GM10266 (cell line): ENCODE measurements at regions not wholly inside any gene's neighbourhood (a gene's known extent, or its start where the extent isn't known, plus 50 kb on each side); places are given as distances from the start of the nearest gene placed in this dataset.

ENCODE experiments used
- DNase-seq: peaks from one replicate; pipeline ENCODE4 v3.0.0; 2012; ENCODE audit errors: extremely low spot score
- CTCF ChIP-seq: IDR thresholded peaks from 2 replicates; pipeline ENCODE4 v1.5.1; 2012; ENCODE audit warnings: mild to moderate bottlenecking, low read depth; ENCODE audit not compliant: control insufficient read depth, insufficient read depth; ENCODE audit errors: missing control alignments

GRCh38 chr3:8445861-8446260 is 55.8 kb upstream of the LMCD1 start:
- no peak for DNase-seq
- TF ChIP-seq CTCF, result no peak

DNA sequence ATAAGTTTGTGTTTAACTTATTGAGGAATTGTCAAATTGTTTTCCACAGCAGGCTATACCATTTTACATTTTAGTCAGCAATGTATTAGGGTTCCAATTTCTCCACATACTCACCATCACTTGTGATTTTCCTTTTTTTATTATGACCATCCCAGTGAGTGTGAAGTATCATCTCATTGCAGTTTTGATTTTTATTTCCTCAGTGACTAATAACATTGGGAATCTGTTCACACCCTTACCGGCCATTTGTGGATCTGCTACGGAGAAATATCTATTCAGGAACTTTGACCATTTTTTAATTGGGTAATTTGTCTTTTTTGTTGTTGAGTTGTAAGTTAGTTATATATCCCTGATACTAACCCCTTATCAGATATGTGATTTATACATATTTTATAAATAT is 54.8 kb upstream of the LMCD1 start:
- no peak for TF ChIP-seq CTCF
- DNase-seq, result no peak

DNA sequence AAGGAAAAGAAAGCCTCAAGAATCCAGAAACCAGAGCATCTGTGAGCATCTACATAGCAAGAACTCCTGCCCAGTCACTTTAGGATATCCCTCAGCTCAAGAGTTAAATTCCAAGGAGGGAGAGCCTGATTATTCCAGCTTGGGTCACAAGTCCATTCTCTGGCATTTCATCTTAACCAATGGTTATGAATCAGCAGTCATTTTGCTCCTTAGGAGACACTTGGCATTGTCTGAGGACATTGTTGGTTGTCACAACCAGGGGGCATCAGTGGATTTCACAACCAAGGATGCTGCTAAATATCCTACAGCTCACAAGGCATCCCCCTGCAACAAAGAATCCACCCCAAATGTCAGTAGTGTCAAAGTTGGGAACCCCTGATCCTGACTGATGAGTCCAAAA is 51.0 kb upstream of the LMCD1 start:
- DNase-seq, result no peak
- no peak for TF ChIP-seq CTCF

GRCh38 chr3:8451696-8452095 is 49.9 kb upstream of the LMCD1 start:
- TF ChIP-seq CTCF, result no peak
- no peak for DNase-seq
